ENCODE measurements at regions not wholly inside any gene's neighbourhood (a gene's known extent, or its start where the extent isn't known, plus 50 kb on each side); places are given as distances from the start of the nearest gene placed in this dataset.

DNA sequence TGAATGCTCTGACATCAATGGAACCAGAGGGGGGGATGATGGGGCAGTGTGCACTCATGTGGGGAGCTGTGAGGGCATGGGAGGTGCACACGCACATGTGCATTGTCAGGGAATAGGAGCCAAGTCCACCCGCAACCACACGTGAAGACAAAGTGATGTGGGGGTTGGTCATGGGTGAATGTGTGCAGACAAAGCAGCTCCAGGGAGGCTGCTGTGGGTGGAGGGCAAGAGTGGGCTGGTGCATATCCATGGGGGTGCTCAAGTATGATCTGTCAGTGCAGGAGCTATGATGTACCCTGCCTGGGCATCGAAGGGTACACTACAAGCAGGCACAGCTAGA lies 301.9 kb downstream of the TEX13C start:
- no peak overlapping the region for H3K27ac ChIP-seq (ENCODE audit: extremely low read length, insufficient read depth, low read length)
- H3K4me3 ChIP-seq (replicated peaks in 1 of 3; ENCODE audit: insufficient read depth in 1 of 3, low read depth in 2 of 3, low read length in 3 of 3) = no peak overlapping the region
- FAIRE-seq (no peak), DNase-seq (ENCODE audit: low spot score) (no peak), ATAC-seq (no peak)
- peaks cover 14% of the 10 kb centered on the region for H3K9me3 ChIP-seq (ENCODE audit: low read length)
- intact Hi-C loops (cut with micrococcal nuclease; ENCODE audit: unreplicated experiment) = no loop called here
- no peaks in the 10 kb centered on the region for H3K36me3 ChIP-seq (replicated peaks in 1 of 2; ENCODE audit: control insufficient read depth in 1 of 2, insufficient read depth in 2 of 2, low read length in 2 of 2)
- H3K4me1 ChIP-seq (ENCODE audit: insufficient read depth, low read length) = no peaks in the 10 kb centered on the region
- H2AFZ ChIP-seq (ENCODE audit: low read length) = no peak overlapping the region
- in situ Hi-C loops (cut with HindIII; ENCODE audit: extremely low pct_ligation_motif_present, low pct_unique_long_range_greater_than_20kb) = no loop called here
- 100% methylated on average over 2 of the region's 4 CpGs for WGBS (ENCODE audit: low lambda C conversion rate)
- H4K20me1 ChIP-seq (ENCODE audit: insufficient read depth, low read length) = no peaks in the 10 kb centered on the region
- TF ChIP-seq, protein P1, sequence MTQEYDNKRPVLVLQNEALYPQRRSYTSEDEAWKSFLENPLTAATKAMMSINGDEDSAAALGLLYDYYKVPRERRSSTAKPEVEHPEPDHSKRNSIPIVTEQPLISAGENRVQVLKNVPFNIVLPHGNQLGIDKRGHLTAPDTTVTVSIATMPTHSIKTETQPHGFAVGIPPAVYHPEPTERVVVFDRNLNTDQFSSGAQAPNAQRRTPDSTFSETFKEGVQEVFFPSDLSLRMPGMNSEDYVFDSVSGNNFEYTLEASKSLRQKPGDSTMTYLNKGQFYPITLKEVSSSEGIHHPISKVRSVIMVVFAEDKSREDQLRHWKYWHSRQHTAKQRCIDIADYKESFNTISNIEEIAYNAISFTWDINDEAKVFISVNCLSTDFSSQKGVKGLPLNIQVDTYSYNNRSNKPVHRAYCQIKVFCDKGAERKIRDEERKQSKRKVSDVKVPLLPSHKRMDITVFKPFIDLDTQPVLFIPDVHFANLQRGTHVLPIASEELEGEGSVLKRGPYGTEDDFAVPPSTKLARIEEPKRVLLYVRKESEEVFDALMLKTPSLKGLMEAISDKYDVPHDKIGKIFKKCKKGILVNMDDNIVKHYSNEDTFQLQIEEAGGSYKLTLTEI (CRISPR knock-in tag; conservative IDR thresholded peaks at IDR 0.05) = no peak
- no peak for TF ChIP-seq ARNT2 (CRISPR knock-in tag; IDR thresholded peaks at IDR 0.05; ENCODE audit: low read depth)
- ChIA-PET POLR2A (no interaction called here), CTCF (ENCODE audit: low intra/inter-chr PET ratio, low total read pairs) (no interaction called here)
- no peak overlapping the region for H3K4me2 ChIP-seq (ENCODE audit: low read depth, low read length)
- no peaks in the 10 kb centered on the region for H3K27me3 ChIP-seq (ENCODE audit: control insufficient read depth in 1 of 2, insufficient read depth in 2 of 2, low read length in 2 of 2)
- no peak overlapping the region for H3K9ac ChIP-seq (ENCODE audit: insufficient read depth, low read depth, low read length)
- no peaks in the 10 kb centered on the region for H3K79me2 ChIP-seq (ENCODE audit: insufficient read depth, low read length)
- BruUV-seq (replicated peaks) = no TSS peak

- H3K27ac ChIP-seq (ENCODE audit: extremely low read length, insufficient read depth, low read length) = no peak overlapping the region
- H3K4me1 ChIP-seq (ENCODE audit: insufficient read depth, low read length) = no peaks in the 10 kb centered on the region
- CTCF ChIA-PET (ENCODE audit: low intra/inter-chr PET ratio, low total read pairs) = no interaction called here
- no peak overlapping the region for H3K9ac ChIP-seq (ENCODE audit: insufficient read depth, low read depth, low read length)
- in situ Hi-C loops (cut with HindIII; ENCODE audit: extremely low pct_ligation_motif_present, low pct_unique_long_range_greater_than_20kb) (no loop called here), intact Hi-C loops (cut with micrococcal nuclease; ENCODE audit: unreplicated experiment) (no loop called here)
- FAIRE-seq (no peak), DNase-seq (ENCODE audit: low spot score) (no peak), ATAC-seq (no peak)
- WGBS (ENCODE audit: low lambda C conversion rate) = 0% methylated on average over 2 of the region's 2 CpGs
- H3K9me3 ChIP-seq (ENCODE audit: low read length) = peaks cover 22% of the 10 kb centered on the region
- POLR2A ChIA-PET = no interaction called here
- TF ChIP-seq HNRNPL (IDR thresholded peaks at IDR 0.05; ENCODE audit: low read depth, low read length) (no peak), CEBPG (CRISPR knock-in tag; IDR thresholded peaks at IDR 0.05) (no peak), ZNF616 (CRISPR knock-in tag; IDR thresholded peaks at IDR 0.05; ENCODE audit: low read depth) (no peak), ZNF761 (CRISPR knock-in tag; conservative IDR thresholded peaks at IDR 0.05) (no peak), ZNF7 (CRISPR knock-in tag; IDR thresholded peaks at IDR 0.05) (no peak), ZFP36L1 (CRISPR knock-in tag; IDR thresholded peaks at IDR 0.05) (no peak), ZNF619 (CRISPR knock-in tag; IDR thresholded peaks at IDR 0.05) (no peak), RARG (CRISPR knock-in tag; IDR thresholded peaks at IDR 0.05; ENCODE audit: low read depth) (no peak), YEATS2 (CRISPR knock-in tag; IDR thresholded peaks at IDR 0.05; ENCODE audit: borderline replicate concordance) (no peak)
- no peak overlapping the region for H2AFZ ChIP-seq (ENCODE audit: low read length)
- BruUV-seq (replicated peaks) = no TSS peak
- H3K27me3 ChIP-seq (ENCODE audit: control insufficient read depth in 1 of 2, insufficient read depth in 2 of 2, low read length in 2 of 2) = no peaks in the 10 kb centered on the region
- no peak overlapping the region for H3K4me2 ChIP-seq (ENCODE audit: low read depth, low read length)
- H4K20me1 ChIP-seq (ENCODE audit: insufficient read depth, low read length) = no peaks in the 10 kb centered on the region
- H3K4me3 ChIP-seq (replicated peaks in 1 of 3; ENCODE audit: insufficient read depth in 1 of 3, low read depth in 2 of 3, low read length in 3 of 3) = no peak overlapping the region
- no peaks in the 10 kb centered on the region for H3K79me2 ChIP-seq (ENCODE audit: insufficient read depth, low read length)
- H3K36me3 ChIP-seq (replicated peaks in 1 of 2; ENCODE audit: control insufficient read depth in 1 of 2, insufficient read depth in 2 of 2, low read length in 2 of 2) = no peaks in the 10 kb centered on the region
Measured at GRCh38 chrX:125622899-125623298, 303.2 kb downstream of the TEX13C start.
